OCI-LY1 (cell line): ENCODE measurements at regions not wholly inside any gene's neighbourhood (a gene's known extent, or its start where the extent isn't known, plus 50 kb on each side); places are given as distances from the start of the nearest gene placed in this dataset.

Experiments used
- H2AFZ ChIP-seq: fragments of 200-600 bp; sonication (generic), shearing (Covaris generic); 2 replicates; pipeline ENCODE4 v1.6.0; 2014; ENCODE audit warnings: antibody characterized with exemption, mild to moderate bottlenecking, low read length
- H3F3A ChIP-seq: fragments of 200-600 bp; sonication (generic), shearing (Covaris generic); 2 replicates; pipeline ENCODE4 v1.6.0; 2014; ENCODE audit warnings: mild to moderate bottlenecking, antibody characterized with exemption, low read length, moderate library complexity; ENCODE audit not compliant: insufficient read depth
- H3K27ac ChIP-seq: fragments of 200-600 bp; sonication (generic); 2 replicates; pipeline ENCODE4 v1.5.1; 2014; ENCODE audit warnings: low read length, mixed run types, mild to moderate bottlenecking, low read depth; ENCODE audit not compliant: poor library complexity, severe bottlenecking
- H3K27me3 ChIP-seq: fragments of 200-600 bp; sonication (generic); 2 replicates; pipeline ENCODE4 v1.6.0; 2014; ENCODE audit warnings: antibody characterized with exemption, mild to moderate bottlenecking, low read length, moderate library complexity; ENCODE audit not compliant: insufficient read depth
- H3K36me3 ChIP-seq: fragments of 200-600 bp; sonication (generic); 2 replicates; pipeline ENCODE4 v1.6.1; 2014; ENCODE audit warnings: mild to moderate bottlenecking, antibody characterized with exemption, low read length, moderate library complexity, mixed read lengths; ENCODE audit not compliant: insufficient read depth
- H3K4me1 ChIP-seq: fragments of 200-600 bp; sonication (generic); 2 replicates; pipeline ENCODE4 v1.5.1; 2014; ENCODE audit warnings: mild to moderate bottlenecking, low read length, moderate library complexity; ENCODE audit not compliant: insufficient read depth, severe bottlenecking
- H3K4me2 ChIP-seq: fragments of 200-600 bp; sonication (generic), shearing (Covaris generic); 2 replicates; pipeline ENCODE4 v1.6.1; 2014; ENCODE audit warnings: low read length
- H3K4me3 ChIP-seq: fragments of 200-600 bp; sonication (generic); 2 replicates; pipeline ENCODE4 v1.5.1; 2014; ENCODE audit warnings: low read length, low read depth, mild to moderate bottlenecking, mixed read lengths; ENCODE audit not compliant: poor library complexity, severe bottlenecking
- H3K79me2 ChIP-seq: fragments of 200-600 bp; shearing (Covaris generic); 2 replicates; pipeline ENCODE4 v1.6.1; 2016; ENCODE audit warnings: mixed run types, low read length, mixed read lengths; ENCODE audit not compliant: insufficient read depth
- H3K9ac ChIP-seq: fragments of 200-600 bp; sonication (generic), shearing (Covaris generic); 2 replicates; pipeline ENCODE4 v1.6.1; 2014; ENCODE audit warnings: mild to moderate bottlenecking, low read length, mixed read lengths
- H3K9me2 ChIP-seq: fragments of 200-600 bp; sonication (generic), shearing (Covaris generic); 2 replicates; pipeline ENCODE4 v1.6.1; 2014; ENCODE audit warnings: low read depth, mild to moderate bottlenecking, low read length, mixed read lengths
- H3K9me3 ChIP-seq: fragments of 200-600 bp; shearing (Covaris generic); 2 replicates; pipeline ENCODE4 v1.6.1; 2014; ENCODE audit warnings: low read length, mixed read lengths
- H4K20me1 ChIP-seq: fragments of 200-600 bp; sonication (generic), shearing (Covaris generic); 2 replicates; pipeline ENCODE4 v1.6.0; 2016; ENCODE audit warnings: mild to moderate bottlenecking, low read length; ENCODE audit not compliant: insufficient read depth
- EZH2 ChIP-seq: fragments of 200-600 bp; sonication (generic), shearing (Covaris generic); IDR thresholded peaks from 2 replicates; pipeline ENCODE4 v1.8.0; 2017; ENCODE audit warnings: borderline replicate concordance, mixed run types, mild to moderate bottlenecking, antibody characterized with exemption, low read length, moderate library complexity, mixed read lengths
- TF ChIP-seq, protein P1 (sequence below): fragments of 200-600 bp; sonication (generic), shearing (Covaris generic); IDR thresholded peaks from 2 replicates; pipeline ENCODE4 v1.5.1; 2017; ENCODE audit warnings: mild to moderate bottlenecking, antibody characterized with exemption, low read length, moderate library complexity, mixed read lengths

DNA sequence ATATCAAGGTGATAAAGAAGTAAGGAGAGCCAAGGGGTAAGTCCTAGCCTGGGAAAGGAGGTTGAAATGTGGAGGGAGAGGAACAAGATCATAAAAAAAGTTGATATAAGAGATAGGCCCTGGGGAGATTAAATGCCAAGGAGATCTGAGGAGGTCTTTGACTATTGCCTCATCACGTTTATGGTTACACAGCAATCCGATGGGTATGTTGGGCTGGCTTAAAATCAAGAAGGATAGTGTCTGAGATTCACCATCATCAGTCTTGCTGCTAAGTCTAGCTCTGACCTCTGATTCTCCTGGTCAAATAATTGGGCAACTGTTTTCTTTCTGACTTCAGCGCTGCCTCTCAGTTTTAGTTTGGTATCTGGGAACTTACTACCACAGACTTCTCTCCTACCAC, 416.3 kb downstream of the GPATCH2 start:
- Histone ChIP-seq H3K9me3 (no peaks in the 10 kb centered on the region), H3F3A (no peaks in the 10 kb centered on the region), H3K4me1 (no peaks in the 10 kb centered on the region), H3K36me3 (no peaks in the 10 kb centered on the region), H3K4me2 (no peak overlapping the region), H3K4me3 (no peak overlapping the region), H4K20me1 (no peaks in the 10 kb centered on the region), H3K27ac (no peak overlapping the region), H3K9me2 (no peaks in the 10 kb centered on the region), H2AFZ (no peak overlapping the region), H3K27me3 (no peaks in the 10 kb centered on the region), H3K9ac (no peak overlapping the region), H3K79me2 (no peaks in the 10 kb centered on the region)
- TF ChIP-seq EZH2, result no peak
- TF ChIP-seq, protein P1, sequence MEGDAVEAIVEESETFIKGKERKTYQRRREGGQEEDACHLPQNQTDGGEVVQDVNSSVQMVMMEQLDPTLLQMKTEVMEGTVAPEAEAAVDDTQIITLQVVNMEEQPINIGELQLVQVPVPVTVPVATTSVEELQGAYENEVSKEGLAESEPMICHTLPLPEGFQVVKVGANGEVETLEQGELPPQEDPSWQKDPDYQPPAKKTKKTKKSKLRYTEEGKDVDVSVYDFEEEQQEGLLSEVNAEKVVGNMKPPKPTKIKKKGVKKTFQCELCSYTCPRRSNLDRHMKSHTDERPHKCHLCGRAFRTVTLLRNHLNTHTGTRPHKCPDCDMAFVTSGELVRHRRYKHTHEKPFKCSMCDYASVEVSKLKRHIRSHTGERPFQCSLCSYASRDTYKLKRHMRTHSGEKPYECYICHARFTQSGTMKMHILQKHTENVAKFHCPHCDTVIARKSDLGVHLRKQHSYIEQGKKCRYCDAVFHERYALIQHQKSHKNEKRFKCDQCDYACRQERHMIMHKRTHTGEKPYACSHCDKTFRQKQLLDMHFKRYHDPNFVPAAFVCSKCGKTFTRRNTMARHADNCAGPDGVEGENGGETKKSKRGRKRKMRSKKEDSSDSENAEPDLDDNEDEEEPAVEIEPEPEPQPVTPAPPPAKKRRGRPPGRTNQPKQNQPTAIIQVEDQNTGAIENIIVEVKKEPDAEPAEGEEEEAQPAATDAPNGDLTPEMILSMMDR, result no peak

DNA sequence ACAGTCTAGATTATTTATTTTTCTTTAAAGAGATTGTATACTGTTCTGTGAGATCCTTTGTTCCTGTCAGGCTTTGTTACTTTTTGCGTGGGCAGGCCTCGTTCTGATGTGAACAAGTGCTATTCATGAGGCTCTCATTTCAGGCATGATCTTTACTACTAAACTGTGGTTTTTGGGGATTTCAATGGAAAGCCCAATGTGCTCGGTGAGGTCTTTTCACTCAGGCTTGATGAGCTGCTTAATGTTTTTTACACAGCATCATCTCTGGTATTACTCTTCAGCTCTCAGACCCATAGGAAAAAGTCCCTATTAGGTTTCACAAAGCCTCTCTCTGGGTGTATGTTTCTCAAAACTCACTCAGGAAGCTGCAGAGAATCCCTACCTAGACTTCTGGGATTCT, 419.4 kb downstream of the GPATCH2 start:
- no peak overlapping the region for H3K27ac ChIP-seq
- H3K79me2 ChIP-seq, result no peaks in the 10 kb centered on the region
- no peaks in the 10 kb centered on the region for H3K27me3 ChIP-seq
- no peak overlapping the region for H3K4me2 ChIP-seq
- H3K9me2 ChIP-seq, result no peaks in the 10 kb centered on the region
- H4K20me1 ChIP-seq, result no peaks in the 10 kb centered on the region
- H3K9me3 ChIP-seq, result no peaks in the 10 kb centered on the region
- H3K4me1 ChIP-seq, result no peaks in the 10 kb centered on the region
- H3K4me3 ChIP-seq, result no peak overlapping the region
- H3K9ac ChIP-seq, result no peak overlapping the region
- H3K36me3 ChIP-seq, result no peaks in the 10 kb centered on the region
- no peak for TF ChIP-seq EZH2
- TF ChIP-seq, protein P1, result no peak
- no peak overlapping the region for H2AFZ ChIP-seq
- H3F3A ChIP-seq, result no peaks in the 10 kb centered on the region

DNA sequence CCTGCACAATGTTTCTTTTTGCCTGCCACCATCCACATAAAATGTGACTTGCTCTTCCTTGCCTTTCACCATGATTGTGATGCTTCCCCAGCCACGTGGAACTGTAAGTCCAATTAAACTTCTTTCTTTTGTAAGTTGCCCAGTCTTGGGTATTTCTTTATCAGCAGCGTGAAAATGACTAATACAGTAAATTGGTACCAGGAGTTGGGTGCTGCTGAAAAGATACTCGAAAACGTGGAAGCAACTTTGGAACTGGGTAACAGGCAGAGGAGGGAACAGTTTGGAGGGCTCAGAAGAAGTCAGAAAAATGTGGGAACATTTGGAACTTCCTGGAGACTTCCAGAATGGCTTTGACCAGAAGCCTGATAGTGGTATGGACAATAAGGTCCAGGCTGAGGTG, 425.3 kb downstream of the GPATCH2 start:
- Histone ChIP-seq H3K4me2 (no peak overlapping the region), H3K36me3 (no peaks in the 10 kb centered on the region), H3K9me2 (no peaks in the 10 kb centered on the region), H3K79me2 (no peaks in the 10 kb centered on the region), H3K4me1 (no peaks in the 10 kb centered on the region), H4K20me1 (no peaks in the 10 kb centered on the region), H3K27me3 (no peaks in the 10 kb centered on the region), H3K4me3 (no peak overlapping the region), H3F3A (no peaks in the 10 kb centered on the region), H2AFZ (no peak overlapping the region), H3K9ac (no peak overlapping the region), H3K27ac (no peak overlapping the region), H3K9me3 (no peaks in the 10 kb centered on the region)
- no peak for TF ChIP-seq EZH2
- TF ChIP-seq, protein P1, result no peak
